GM12864 (cell line): ENCODE measurements at regions not wholly inside any gene's neighbourhood (a gene's known extent, or its start where the extent isn't known, plus 50 kb on each side); places are given as distances from the start of the nearest gene placed in this dataset.
"Not testable (repeated sequence)": the region's sequence is repeated elsewhere in the genome, so short reads cannot be mapped to it uniquely, and the experiment has no call there.

Experiments
- DNase-seq: peaks from one replicate; pipeline ENCODE4 v3.0.0-alpha.2; 2011; ENCODE audit warnings: low read depth
- H3K4me3 ChIP-seq: 2 replicates; pipeline ENCODE4 v1.5.1; 2011; ENCODE audit warnings: mild to moderate bottlenecking, low read depth, low read length, control low read depth
- CTCF ChIP-seq: IDR thresholded peaks from 2 replicates; pipeline ENCODE4 v1.5.1; 2011; ENCODE audit warnings: low read depth, mild to moderate bottlenecking, moderate library complexity, low read length, control low read depth, inconsistent platforms; ENCODE audit errors: missing control alignments

- H3K4me3 ChIP-seq = no peak overlapping the region
- TF ChIP-seq CTCF = no peak
- DNase-seq = no peak
Observed at GRCh38 chr1:38730511-38731397, 128.8 kb downstream of the RRAGC start.

- no peak for DNase-seq
- TF ChIP-seq CTCF = no peak
- H3K4me3 ChIP-seq = no peak overlapping the region
Observed at GRCh38 chr1:38728585-38728908, 131.0 kb downstream of the RRAGC start.

GRCh38 chr1:38727684-38728584 lies 131.6 kb downstream of the RRAGC start:
- TF ChIP-seq CTCF = no peak
- no peak for DNase-seq
- H3K4me3 ChIP-seq = no peak overlapping the region

GRCh38 chr1:38725321-38725961 lies 134.1 kb downstream of the RRAGC start:
- not testable (repeated sequence) for DNase-seq, H3K4me3 ChIP-seq

- H3K4me3 ChIP-seq = no peak overlapping the region
- no peak for TF ChIP-seq CTCF
- no peak for DNase-seq
Observed at GRCh38 chr1:38724160-38725131, 135.1 kb downstream of the RRAGC start.

- DNase-seq = no peak
- no peak overlapping the region for H3K4me3 ChIP-seq
- no peak for TF ChIP-seq CTCF
Observed at GRCh38 chr1:38721816-38722215, 137.8 kb downstream of the RRAGC start.
